ENCODE measurements at regions not wholly inside any gene's neighbourhood (a gene's known extent, or its start where the extent isn't known, plus 50 kb on each side); places are given as distances from the start of the nearest gene placed in this dataset.

DNA sequence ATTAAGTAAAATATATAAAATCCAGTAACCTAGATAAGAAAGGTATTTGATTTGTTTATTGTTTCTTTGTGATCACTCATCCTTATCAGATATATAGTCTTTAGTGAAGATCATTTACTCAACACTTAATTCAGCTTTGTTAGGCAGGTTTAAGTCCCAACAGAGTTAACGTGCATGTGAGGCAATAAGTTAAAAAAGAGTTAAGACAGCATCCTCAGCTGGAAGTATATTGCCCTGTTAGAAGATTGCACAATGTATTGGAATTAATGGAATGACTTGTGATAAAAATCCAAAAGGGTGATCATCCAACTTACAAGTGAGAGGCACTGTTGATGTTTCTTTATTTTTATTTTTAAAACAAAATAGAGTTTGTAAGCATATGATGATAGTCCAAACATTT lies 1162.1 kb downstream of the RAPGEF2 start (continued):
- no peak for TF ChIP-seq RAD21 (IDR thresholded peaks at IDR 0.05; ENCODE audit: low read depth)
- no peak for TF ChIP-seq JUND (IDR thresholded peaks at IDR 0.05)
- no peak for TF ChIP-seq SP1 (IDR thresholded peaks at IDR 0.05; ENCODE audit: low read depth)
- TF ChIP-seq FOSL1 (IDR thresholded peaks at IDR 0.05; ENCODE audit: low read depth), result no peak
- TF ChIP-seq POLR2AphosphoS5 (IDR thresholded peaks at IDR 0.05; ENCODE audit: low read depth, low read length), result no peak
- TF ChIP-seq ZNF274 (IDR thresholded peaks at IDR 0.05; ENCODE audit: low read depth, low read length), result no peak
- TF ChIP-seq, protein P1, sequence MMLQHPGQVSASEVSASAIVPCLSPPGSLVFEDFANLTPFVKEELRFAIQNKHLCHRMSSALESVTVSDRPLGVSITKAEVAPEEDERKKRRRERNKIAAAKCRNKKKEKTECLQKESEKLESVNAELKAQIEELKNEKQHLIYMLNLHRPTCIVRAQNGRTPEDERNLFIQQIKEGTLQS (IDR thresholded peaks at IDR 0.05), result no peak
- no peak for TF ChIP-seq CBX3 (IDR thresholded peaks at IDR 0.05; ENCODE audit: low read depth)

DNA sequence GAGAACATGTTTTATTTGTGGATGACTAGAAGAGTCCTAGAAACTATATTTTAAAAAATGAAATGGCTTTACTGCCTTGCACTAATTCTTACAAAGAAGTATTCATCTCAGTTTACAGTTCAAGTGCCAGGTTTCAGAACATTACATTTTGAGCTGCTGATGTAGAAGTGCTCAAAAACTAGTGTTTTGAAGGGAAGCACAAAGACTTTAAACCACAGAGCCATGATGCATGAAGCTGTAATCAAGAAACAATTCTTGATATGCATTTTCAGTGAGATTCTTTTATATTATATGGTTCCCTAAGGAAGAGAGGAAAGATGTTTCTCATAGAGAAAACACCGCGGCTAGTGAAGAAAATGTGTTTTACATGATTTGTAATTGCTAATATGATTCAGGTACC lies 1163.0 kb downstream of the RAPGEF2 start:
- no TSS peak for BruUV-seq (replicated peaks)
- Histone ChIP-seq H3K4me2 (ENCODE audit: low read length) (no peak overlapping the region), H4K20me1 (ENCODE audit: insufficient read depth) (no peaks in the 10 kb centered on the region), H3K79me2 (ENCODE audit: insufficient read depth, low read length) (no peaks in the 10 kb centered on the region), H3K9me2 (ENCODE audit: insufficient read depth) (no peaks in the 10 kb centered on the region), H3K9ac (ENCODE audit: low read length) (no peak overlapping the region), H3K27me3 (ENCODE audit: insufficient read depth, low read length) (no peaks in the 10 kb centered on the region), H3K4me1 (ENCODE audit: control insufficient read depth in 1 of 2, insufficient read depth in 2 of 2, low read length in 2 of 2) (no peaks in the 10 kb centered on the region), H3K27ac (ENCODE audit: low read depth, low read length) (no peak overlapping the region), H2AFZ (ENCODE audit: low read depth, low read length, poor library complexity, severe bottlenecking) (no peak overlapping the region), H3K9me3 (ENCODE audit: control insufficient read depth in 1 of 2, insufficient read depth in 1 of 2, low read depth in 1 of 2, low read length in 2 of 2) (no peaks in the 10 kb centered on the region), H3K36me3 (ENCODE audit: control insufficient read depth in 1 of 2, insufficient read depth in 2 of 2, low read length in 2 of 2) (no peaks in the 10 kb centered on the region), H3K4me3 (replicated peaks in 1 of 2; ENCODE audit: low read depth in 1 of 2, low read length in 2 of 2) (no peak overlapping the region)
- CTCF ChIA-PET, result no interaction called here
- ATAC-seq (no peak), DNase-seq (ENCODE audit: low read depth, low spot score) (no peak)
- RAD21 ChIA-PET (ENCODE audit: low non-redundant PET in 1 of 2, low total read pairs in 2 of 2, uncharacterized antibody in 2 of 2, unreplicated experiment in 2 of 2), result no interaction called here
- POLR2A ChIA-PET, result no interaction called here
- intact Hi-C loops (cut with micrococcal nuclease), result no loop called here
- TF ChIP-seq, protein P1 (IDR thresholded peaks at IDR 0.05), result no peak
- TF ChIP-seq, protein P2, sequence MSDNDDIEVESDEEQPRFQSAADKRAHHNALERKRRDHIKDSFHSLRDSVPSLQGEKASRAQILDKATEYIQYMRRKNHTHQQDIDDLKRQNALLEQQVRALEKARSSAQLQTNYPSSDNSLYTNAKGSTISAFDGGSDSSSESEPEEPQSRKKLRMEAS (IDR thresholded peaks at IDR 0.05), result no peak
- TF ChIP-seq TCF7L2 (IDR thresholded peaks at IDR 0.05; ENCODE audit: borderline replicate concordance, extremely low read depth, insufficient read depth, insufficient read length) (no peak), ZNF274 (IDR thresholded peaks at IDR 0.05; ENCODE audit: low read depth, low read length) (no peak), SP1 (IDR thresholded peaks at IDR 0.05; ENCODE audit: low read depth) (no peak), ZFX (IDR thresholded peaks at IDR 0.05) (no peak), YY1 (IDR thresholded peaks at IDR 0.05; ENCODE audit: extremely low read depth, insufficient replicate concordance, low read depth, low read length) (no peak), CEBPB (IDR thresholded peaks at IDR 0.05; ENCODE audit: low read depth) (no peak), POLR2A (IDR thresholded peaks at IDR 0.05; ENCODE audit: borderline replicate concordance, extremely low read depth, insufficient read depth, insufficient read length) (no peak), SRF (IDR thresholded peaks at IDR 0.05; ENCODE audit: low read depth) (no peak), SIN3A (IDR thresholded peaks at IDR 0.05; ENCODE audit: low read depth) (no peak), JUND (IDR thresholded peaks at IDR 0.05) (no peak)
- TF ChIP-seq, protein P3, sequence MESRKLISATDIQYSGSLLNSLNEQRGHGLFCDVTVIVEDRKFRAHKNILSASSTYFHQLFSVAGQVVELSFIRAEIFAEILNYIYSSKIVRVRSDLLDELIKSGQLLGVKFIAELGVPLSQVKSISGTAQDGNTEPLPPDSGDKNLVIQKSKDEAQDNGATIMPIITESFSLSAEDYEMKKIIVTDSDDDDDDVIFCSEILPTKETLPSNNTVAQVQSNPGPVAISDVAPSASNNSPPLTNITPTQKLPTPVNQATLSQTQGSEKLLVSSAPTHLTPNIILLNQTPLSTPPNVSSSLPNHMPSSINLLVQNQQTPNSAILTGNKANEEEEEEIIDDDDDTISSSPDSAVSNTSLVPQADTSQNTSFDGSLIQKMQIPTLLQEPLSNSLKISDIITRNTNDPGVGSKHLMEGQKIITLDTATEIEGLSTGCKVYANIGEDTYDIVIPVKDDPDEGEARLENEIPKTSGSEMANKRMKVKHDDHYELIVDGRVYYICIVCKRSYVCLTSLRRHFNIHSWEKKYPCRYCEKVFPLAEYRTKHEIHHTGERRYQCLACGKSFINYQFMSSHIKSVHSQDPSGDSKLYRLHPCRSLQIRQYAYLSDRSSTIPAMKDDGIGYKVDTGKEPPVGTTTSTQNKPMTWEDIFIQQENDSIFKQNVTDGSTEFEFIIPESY (IDR thresholded peaks at IDR 0.05; ENCODE audit: extremely low read depth, insufficient replicate concordance, low read length), result no peak
- TF ChIP-seq, protein P4, sequence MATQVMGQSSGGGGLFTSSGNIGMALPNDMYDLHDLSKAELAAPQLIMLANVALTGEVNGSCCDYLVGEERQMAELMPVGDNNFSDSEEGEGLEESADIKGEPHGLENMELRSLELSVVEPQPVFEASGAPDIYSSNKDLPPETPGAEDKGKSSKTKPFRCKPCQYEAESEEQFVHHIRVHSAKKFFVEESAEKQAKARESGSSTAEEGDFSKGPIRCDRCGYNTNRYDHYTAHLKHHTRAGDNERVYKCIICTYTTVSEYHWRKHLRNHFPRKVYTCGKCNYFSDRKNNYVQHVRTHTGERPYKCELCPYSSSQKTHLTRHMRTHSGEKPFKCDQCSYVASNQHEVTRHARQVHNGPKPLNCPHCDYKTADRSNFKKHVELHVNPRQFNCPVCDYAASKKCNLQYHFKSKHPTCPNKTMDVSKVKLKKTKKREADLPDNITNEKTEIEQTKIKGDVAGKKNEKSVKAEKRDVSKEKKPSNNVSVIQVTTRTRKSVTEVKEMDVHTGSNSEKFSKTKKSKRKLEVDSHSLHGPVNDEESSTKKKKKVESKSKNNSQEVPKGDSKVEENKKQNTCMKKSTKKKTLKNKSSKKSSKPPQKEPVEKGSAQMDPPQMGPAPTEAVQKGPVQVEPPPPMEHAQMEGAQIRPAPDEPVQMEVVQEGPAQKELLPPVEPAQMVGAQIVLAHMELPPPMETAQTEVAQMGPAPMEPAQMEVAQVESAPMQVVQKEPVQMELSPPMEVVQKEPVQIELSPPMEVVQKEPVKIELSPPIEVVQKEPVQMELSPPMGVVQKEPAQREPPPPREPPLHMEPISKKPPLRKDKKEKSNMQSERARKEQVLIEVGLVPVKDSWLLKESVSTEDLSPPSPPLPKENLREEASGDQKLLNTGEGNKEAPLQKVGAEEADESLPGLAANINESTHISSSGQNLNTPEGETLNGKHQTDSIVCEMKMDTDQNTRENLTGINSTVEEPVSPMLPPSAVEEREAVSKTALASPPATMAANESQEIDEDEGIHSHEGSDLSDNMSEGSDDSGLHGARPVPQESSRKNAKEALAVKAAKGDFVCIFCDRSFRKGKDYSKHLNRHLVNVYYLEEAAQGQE (IDR thresholded peaks at IDR 0.05; ENCODE audit: low read depth), result no peak
- TF ChIP-seq, protein P5, sequence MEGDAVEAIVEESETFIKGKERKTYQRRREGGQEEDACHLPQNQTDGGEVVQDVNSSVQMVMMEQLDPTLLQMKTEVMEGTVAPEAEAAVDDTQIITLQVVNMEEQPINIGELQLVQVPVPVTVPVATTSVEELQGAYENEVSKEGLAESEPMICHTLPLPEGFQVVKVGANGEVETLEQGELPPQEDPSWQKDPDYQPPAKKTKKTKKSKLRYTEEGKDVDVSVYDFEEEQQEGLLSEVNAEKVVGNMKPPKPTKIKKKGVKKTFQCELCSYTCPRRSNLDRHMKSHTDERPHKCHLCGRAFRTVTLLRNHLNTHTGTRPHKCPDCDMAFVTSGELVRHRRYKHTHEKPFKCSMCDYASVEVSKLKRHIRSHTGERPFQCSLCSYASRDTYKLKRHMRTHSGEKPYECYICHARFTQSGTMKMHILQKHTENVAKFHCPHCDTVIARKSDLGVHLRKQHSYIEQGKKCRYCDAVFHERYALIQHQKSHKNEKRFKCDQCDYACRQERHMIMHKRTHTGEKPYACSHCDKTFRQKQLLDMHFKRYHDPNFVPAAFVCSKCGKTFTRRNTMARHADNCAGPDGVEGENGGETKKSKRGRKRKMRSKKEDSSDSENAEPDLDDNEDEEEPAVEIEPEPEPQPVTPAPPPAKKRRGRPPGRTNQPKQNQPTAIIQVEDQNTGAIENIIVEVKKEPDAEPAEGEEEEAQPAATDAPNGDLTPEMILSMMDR (IDR thresholded peaks at IDR 0.05 in 2 of 3, conservative IDR thresholded peaks at IDR 0.05 in 1 of 3; ENCODE audit: borderline replicate concordance in 1 of 3, insufficient read depth in 1 of 3, low read depth in 2 of 3, low read length in 2 of 3), result no peak

Data from HCT116 (cell line).